H1 (cell line): ENCODE measurements at regions not wholly inside any gene's neighbourhood (a gene's known extent, or its start where the extent isn't known, plus 50 kb on each side); places are given as distances from the start of the nearest gene placed in this dataset.

Experiments used
- CTCF ChIA-PET: fragments of 300-600 bp; sonication (Branson Sonifier 250); formaldehyde crosslinking; loops from one replicate; lab custom pipeline; 2021; ENCODE audit not compliant: partially characterized antibody; lab: Charles Lee
- POLR2A ChIA-PET: fragments of 300-600 bp; sonication (Branson Sonifier 250); formaldehyde crosslinking; loops from one replicate; lab custom pipeline; 2021; ENCODE audit warnings: inconsistent platforms; ENCODE audit not compliant: partially characterized antibody; lab: Charles Lee
- DNase-seq, 2 experiments: peaks; one replicate each; pipeline versions ENCODE4 v3.0.0 to v3.0.0-alpha.2; 2010 to 2022; ENCODE audit warnings: low spot score in 2 of 2, low read depth in 1 of 2, mixed read lengths in 1 of 2
- FAIRE-seq: peaks from 2 replicates; lab custom pipeline; 2011; peaks lifted over from hg19 to GRCh38; lab: Jason Lieb, UNC
- H2AFZ ChIP-seq: 2 replicates; pipeline ENCODE4 v1.8.1; 2012; ENCODE audit warnings: low read length, inconsistent platforms
- H2AK5ac ChIP-seq: 2 replicates; pipeline ENCODE4 v1.6.1; 2013; ENCODE audit warnings: low read depth, low read length
- H2BK120ac ChIP-seq: replicated peaks from 2 replicates; pipeline ENCODE3; 2013; ENCODE audit warnings: low read depth, low read length, inconsistent platforms
- H2BK12ac ChIP-seq: 2 replicates; pipeline ENCODE4 v1.6.1; 2013; ENCODE audit warnings: low read depth, low read length
- H2BK15ac ChIP-seq: 2 replicates; pipeline ENCODE4 v1.6.1; 2013; ENCODE audit warnings: low read length
- H2BK20ac ChIP-seq: 2 replicates; pipeline ENCODE4 v1.6.1; 2013; ENCODE audit warnings: low read length
- H2BK5ac ChIP-seq: 2 replicates; pipeline ENCODE4 v1.6.1; 2013; ENCODE audit warnings: low read depth, low read length
- H3K14ac ChIP-seq: 2 replicates; pipeline ENCODE4 v1.6.1; 2013; ENCODE audit warnings: inconsistent platforms; ENCODE audit not compliant: insufficient read length
- H3K18ac ChIP-seq: 2 replicates; pipeline ENCODE4 v1.6.1; 2013; ENCODE audit warnings: low read length; ENCODE audit errors: extremely low read depth
- H3K23ac ChIP-seq: 2 replicates; pipeline ENCODE4 v1.6.1; 2013; ENCODE audit warnings: inconsistent platforms; ENCODE audit not compliant: insufficient read length
- H3K23me2 ChIP-seq: 2 replicates; pipeline ENCODE4 v1.6.1; 2013; ENCODE audit warnings: low read depth, low read length
- H3K27ac ChIP-seq: 2 replicates; pipeline ENCODE4 v1.6.1; 2011; ENCODE audit warnings: low read depth, low read length, inconsistent platforms
- H3K27me3 ChIP-seq, 4 experiments: replicated peaks in 1 of 4; 1 replicate in 1 of 4; 2 replicates in 3 of 4; pipeline versions ENCODE4 v1.6.1 to v1.8.1; 2011 to 2013; ENCODE audit warnings: low read length in 3 of 4, mild to moderate bottlenecking in 3 of 4, inconsistent platforms in 2 of 4, mixed read lengths in 2 of 4, moderate library complexity in 1 of 4; ENCODE audit not compliant: control insufficient read depth in 3 of 4, insufficient read depth in 3 of 4; ENCODE audit errors: extremely low read depth in 1 of 4
- H3K36me3 ChIP-seq, 4 experiments: 2 replicates each; pipeline versions ENCODE4 v1.6.1 to v1.8.1; 2011 to 2013; ENCODE audit warnings: mild to moderate bottlenecking in 4 of 4, low read length in 3 of 4, moderate library complexity in 2 of 4, control low read depth in 1 of 4, inconsistent platforms in 1 of 4; ENCODE audit not compliant: insufficient read depth in 4 of 4, control insufficient read depth in 2 of 4
- H3K4ac ChIP-seq: replicated peaks from 2 replicates; pipeline ENCODE3; 2013; ENCODE audit warnings: low read length, low read depth, mixed read lengths, inconsistent platforms; ENCODE audit not compliant: insufficient read length
- H3K4me1 ChIP-seq, 4 experiments: replicated peaks in 1 of 4; 1 replicate in 1 of 4; 2 replicates in 3 of 4; pipeline versions ENCODE4 v1.6.1 to v1.8.1; 2011 to 2013; ENCODE audit warnings: low read length in 3 of 4, inconsistent platforms in 2 of 4, mixed read lengths in 1 of 4; ENCODE audit not compliant: insufficient read depth in 4 of 4, control insufficient read depth in 3 of 4
- H3K4me2 ChIP-seq, 2 experiments: 2 replicates each; pipeline versions ENCODE4 v1.6.1 to v1.8.1; 2011 to 2013; ENCODE audit warnings: low read depth in 2 of 2, low read length in 2 of 2, control low read depth in 1 of 2, inconsistent platforms in 1 of 2, mild to moderate bottlenecking in 1 of 2; ENCODE audit not compliant: insufficient read depth in 1 of 2
- H3K4me3 ChIP-seq, 4 experiments: fragments of 200-600, 300-600 bp in 1 of 4; sonication (generic), shearing (Covaris generic), sonication (Bioruptor Twin) in 1 of 4; 2 replicates each; pipeline versions ENCODE4 v1.5.1 to v1.8.1; 2011 to 2016; ENCODE audit warnings: low read length in 4 of 4, low read depth in 3 of 4, control low read depth in 2 of 4, inconsistent platforms in 2 of 4, mild to moderate bottlenecking in 2 of 4, mixed read lengths in 1 of 4, moderate library complexity in 1 of 4; ENCODE audit not compliant: insufficient read depth in 2 of 4; ENCODE audit errors: extremely low read depth in 1 of 4
- H3K56ac ChIP-seq: replicated peaks from 2 replicates; pipeline ENCODE3; 2013; ENCODE audit warnings: low read depth, mild to moderate bottlenecking, mixed read lengths, low read length, inconsistent platforms; ENCODE audit not compliant: insufficient read length
- H3K79me1 ChIP-seq: 2 replicates; pipeline ENCODE4 v1.6.1; 2013; ENCODE audit warnings: low read depth, low read length, control low read depth
- H3K79me2 ChIP-seq, 2 experiments: 2 replicates each; pipeline versions ENCODE4 v1.6.1 to v1.8.1; 2012 to 2013; ENCODE audit warnings: low read length in 2 of 2, mild to moderate bottlenecking in 2 of 2, inconsistent platforms in 1 of 2; ENCODE audit not compliant: insufficient read depth in 2 of 2, control insufficient read depth in 1 of 2
- H3K9ac ChIP-seq, 4 experiments: replicated peaks in 1 of 4; 1 replicate in 1 of 4; 2 replicates in 3 of 4; pipeline versions ENCODE4 v1.6.1 to v1.8.1; 2011 to 2013; ENCODE audit warnings: low read depth in 3 of 4, low read length in 3 of 4, control low read depth in 2 of 4, mild to moderate bottlenecking in 2 of 4, moderate library complexity in 2 of 4, inconsistent platforms in 1 of 4; ENCODE audit errors: extremely low read depth in 1 of 4
- H3K9me3 ChIP-seq, 2 experiments: 2 replicates each; pipeline versions ENCODE4 v1.6.1 to v1.8.1; 2012 to 2013; ENCODE audit warnings: mild to moderate bottlenecking in 2 of 2, moderate library complexity in 2 of 2, control low read depth in 1 of 2, inconsistent platforms in 1 of 2, low read depth in 1 of 2, low read length in 1 of 2, mixed read lengths in 1 of 2; ENCODE audit not compliant: insufficient read depth in 2 of 2
- H4K20me1 ChIP-seq, 2 experiments: replicated peaks in 1 of 2; 2 replicates each; pipeline versions ENCODE3 to v1.8.1; 2011 to 2013; ENCODE audit warnings: inconsistent platforms in 2 of 2, low read length in 2 of 2, mild to moderate bottlenecking in 1 of 2; ENCODE audit not compliant: insufficient read depth in 2 of 2, control insufficient read depth in 1 of 2
- H4K5ac ChIP-seq: 2 replicates; pipeline ENCODE4 v1.6.1; 2013; ENCODE audit warnings: low read length, low read depth, mixed read lengths, inconsistent platforms; ENCODE audit not compliant: insufficient read length
- H4K8ac ChIP-seq: 2 replicates; pipeline ENCODE4 v1.8.0; 2013; ENCODE audit warnings: mild to moderate bottlenecking, moderate library complexity, low read length, inconsistent platforms; ENCODE audit not compliant: insufficient read depth; ENCODE audit errors: extremely low read depth
- H4K91ac ChIP-seq: replicated peaks from 2 replicates; pipeline ENCODE3; 2013; ENCODE audit warnings: low read length, mixed read lengths, inconsistent platforms; ENCODE audit not compliant: insufficient read length
- CBX8 ChIP-seq: fragments of 300-800, 300-1000 bp; sonication (generic); IDR thresholded peaks from 2 replicates; pipeline ENCODE4 v1.7.1; 2016; ENCODE audit warnings: low read depth, low read length, borderline replicate concordance
- CTBP2 ChIP-seq: IDR thresholded peaks from 2 replicates; pipeline ENCODE4 v1.7.0; 2011; ENCODE audit warnings: borderline replicate concordance, mild to moderate bottlenecking, moderate library complexity, mixed read lengths, low read length; ENCODE audit not compliant: insufficient read depth, insufficient read length
- KDM1A ChIP-seq: fragments of 200-600, 300-600 bp; sonication (generic); IDR thresholded peaks from 2 replicates; pipeline ENCODE4 v1.7.1; 2016; ENCODE audit warnings: mild to moderate bottlenecking, low read length, borderline replicate concordance
- SIX5 ChIP-seq: IDR thresholded peaks from 2 replicates; pipeline ENCODE4 v1.6.1; 2011; ENCODE audit warnings: mild to moderate bottlenecking, low read depth, low read length
- SRF ChIP-seq: IDR thresholded peaks from 2 replicates; pipeline ENCODE4 v1.6.1; 2011; ENCODE audit warnings: mild to moderate bottlenecking, low read depth, low read length, moderate library complexity
- YY1 ChIP-seq: IDR thresholded peaks from 2 replicates; pipeline ENCODE4 v1.6.1; 2011; ENCODE audit warnings: low read depth, mild to moderate bottlenecking, low read length
- ZNF274 ChIP-seq: IDR thresholded peaks from 2 replicates; pipeline ENCODE4 v1.7.0; 2012; ENCODE audit warnings: low read length, borderline replicate concordance; ENCODE audit errors: extremely low read depth
- WGBS, 2 experiments: shearing (Covaris generic) in 1 of 2; methylation state at CpG; one replicate each; pipeline versions ENCODE4 v1.1.6 to v1.1.7; 2013 to 2015; ENCODE audit warnings: low lambda C conversion rate in 2 of 2, mixed read lengths in 2 of 2, inconsistent platforms in 1 of 2, low coverage in 1 of 2, missing lambda C conversion rate in 1 of 2; ENCODE audit not compliant: insufficient replicate concordance in 2 of 2, insufficient coverage in 1 of 2, insufficient read length in 1 of 2; ENCODE audit errors: extremely low coverage in 1 of 2, missing lambda C conversion rate in 1 of 2; 5-methylcytosine and 5-hydroxymethylcytosine counted together

GRCh38 chr2:176689711-176690110, 420.5 kb downstream of the MTX2 start:
- H3K23ac ChIP-seq = no peak overlapping the region
- H2BK20ac ChIP-seq = no peak overlapping the region
- H3K14ac ChIP-seq = no peak overlapping the region
- CTCF ChIA-PET = interaction anchor here (1.0 to 4.9 kb wide), 3 partner anchors 9 to 37 kb away, joined by 3 to 23 read pairs (median 5); no protein-coding TSS in a partner anchor
- H3K4me3 ChIP-seq = no peak overlapping the region
- H3K79me2 ChIP-seq = no peaks in the 10 kb centered on the region
- H3K9me3 ChIP-seq = no peaks in the 10 kb centered on the region
- POLR2A ChIA-PET = no interaction called here
- H3K79me1 ChIP-seq = no peaks in the 10 kb centered on the region
- H3K27me3 ChIP-seq = no peaks in the 10 kb centered on the region
- no peak overlapping the region for H4K8ac ChIP-seq
- no peak overlapping the region for H3K9ac ChIP-seq
- no peak overlapping the region for H2AK5ac ChIP-seq
- FAIRE-seq (no peak), DNase-seq (no peak)
- no peaks in the 10 kb centered on the region for H3K36me3 ChIP-seq
- H3K27ac ChIP-seq = no peak overlapping the region
- H3K4ac ChIP-seq = no peak overlapping the region
- no peak overlapping the region for H2BK12ac ChIP-seq
- no peak overlapping the region for H2AFZ ChIP-seq
- no peaks in the 10 kb centered on the region for H3K23me2 ChIP-seq
- H3K18ac ChIP-seq = no peak overlapping the region
- H2BK15ac ChIP-seq = no peak overlapping the region
- WGBS, 2 experiments = 80% methylated on average over 1 of the region's 1 CpG; no CpG with 5 or more reads in 1 of the 2 experiments
- no peak overlapping the region for H4K5ac ChIP-seq
- H4K20me1 ChIP-seq = no peaks in the 10 kb centered on the region
- H4K91ac ChIP-seq = no peak overlapping the region
- H2BK120ac ChIP-seq = no peak overlapping the region
- no peak overlapping the region for H3K4me2 ChIP-seq
- no peak overlapping the region for H3K56ac ChIP-seq
- H2BK5ac ChIP-seq = no peak overlapping the region
- H3K4me1 ChIP-seq = no peaks in the 10 kb centered on the region
- no peak for TF ChIP-seq SIX5
- TF ChIP-seq ZNF274 = no peak
- no peak for TF ChIP-seq SRF
- no peak for TF ChIP-seq CTBP2
- TF ChIP-seq CBX8 = no peak
- no peak for TF ChIP-seq KDM1A
- no peak for TF ChIP-seq YY1
